ENCODE measurements at regions not wholly inside any gene's neighbourhood (a gene's known extent, or its start where the extent isn't known, plus 50 kb on each side); places are given as distances from the start of the nearest gene placed in this dataset.

GRCh38 chr3:75140904-75141615, 523.1 kb upstream of the FRG2C start:
- Histone ChIP-seq H3K4me3 (replicated peaks in 1 of 4; ENCODE audit: control extremely low read depth in 1 of 4, insufficient read depth in 1 of 4, low read depth in 3 of 4, low read length in 4 of 4) (no peak overlapping the region), H3K4me2 (ENCODE audit: extremely low read depth, insufficient read depth, low read length) (no peak overlapping the region), H2AFZ (ENCODE audit: low read length) (no peak overlapping the region), H4K20me1 (ENCODE audit: control insufficient read depth, extremely low read depth, insufficient read depth, low read length) (no peaks in the 10 kb centered on the region), H3K27me3 (ENCODE audit: control insufficient read depth, insufficient read depth, low read length) (no peaks in the 10 kb centered on the region), H3K9ac (ENCODE audit: insufficient read depth, low read length) (no peak overlapping the region), H3K9me3 (ENCODE audit: control insufficient read depth, insufficient read depth, low read depth, low read length) (no peaks in the 10 kb centered on the region), H3K79me2 (ENCODE audit: control insufficient read depth, insufficient read depth, low read length) (no peaks in the 10 kb centered on the region), H3K27ac (ENCODE audit: insufficient read depth, low read length) (no peak overlapping the region), H3K36me3 (ENCODE audit: control insufficient read depth, insufficient read depth, low read length) (no peaks in the 10 kb centered on the region), H3K4me1 (ENCODE audit: control insufficient read depth, extremely low read depth, insufficient read depth, low read length) (no peaks in the 10 kb centered on the region)
- DNase-seq (ENCODE audit: low read depth in 2 of 2), result no peak
- TF ChIP-seq EZH2 (IDR thresholded peaks at IDR 0.05; ENCODE audit: low read length, missing control alignments) (no peak), CTCF (conservative IDR thresholded peaks at IDR 0.05 in 1 of 2, IDR thresholded peaks at IDR 0.05 in 1 of 2; ENCODE audit: low read depth in 1 of 2, low read length in 2 of 2) (no peak)

- no peaks in the 10 kb centered on the region for H3K9me3 ChIP-seq (ENCODE audit: control insufficient read depth, insufficient read depth, low read depth, low read length)
These were observed 519.7 kb upstream of the FRG2C start for GRCh38 chr3:75144406-75144805.

GRCh38 chr3:75171630-75172230, 492.4 kb upstream of the FRG2C start:
- no peaks in the 10 kb centered on the region for H3K79me2 ChIP-seq (ENCODE audit: control insufficient read depth, insufficient read depth, low read length)

More at GRCh38 chr3:75144406-75144805, 519.7 kb upstream of the FRG2C start:
- H3K4me3 ChIP-seq (replicated peaks in 1 of 4; ENCODE audit: control extremely low read depth in 1 of 4, insufficient read depth in 1 of 4, low read depth in 3 of 4, low read length in 4 of 4), result no peak overlapping the region
- no peak overlapping the region for H3K27ac ChIP-seq (ENCODE audit: insufficient read depth, low read length)
- no peaks in the 10 kb centered on the region for H4K20me1 ChIP-seq (ENCODE audit: control insufficient read depth, extremely low read depth, insufficient read depth, low read length)
- H3K79me2 ChIP-seq (ENCODE audit: control insufficient read depth, insufficient read depth, low read length), result no peaks in the 10 kb centered on the region
- H3K4me2 ChIP-seq (ENCODE audit: extremely low read depth, insufficient read depth, low read length), result no peak overlapping the region
- no peaks in the 10 kb centered on the region for H3K4me1 ChIP-seq (ENCODE audit: control insufficient read depth, extremely low read depth, insufficient read depth, low read length)
- no peaks in the 10 kb centered on the region for H3K27me3 ChIP-seq (ENCODE audit: control insufficient read depth, insufficient read depth, low read length)
- no peak for DNase-seq (ENCODE audit: low read depth in 2 of 2)
- TF ChIP-seq EZH2 (IDR thresholded peaks at IDR 0.05; ENCODE audit: low read length, missing control alignments), result no peak
- TF ChIP-seq CTCF (conservative IDR thresholded peaks at IDR 0.05 in 1 of 2, IDR thresholded peaks at IDR 0.05 in 1 of 2; ENCODE audit: low read depth in 1 of 2, low read length in 2 of 2), result no peak
- no peaks in the 10 kb centered on the region for H3K36me3 ChIP-seq (ENCODE audit: control insufficient read depth, insufficient read depth, low read length)
- no peak overlapping the region for H2AFZ ChIP-seq (ENCODE audit: low read length)
- no peak overlapping the region for H3K9ac ChIP-seq (ENCODE audit: insufficient read depth, low read length)

More at GRCh38 chr3:75171630-75172230, 492.4 kb upstream of the FRG2C start:
- Histone ChIP-seq H3K4me3 (replicated peaks in 1 of 4; ENCODE audit: control extremely low read depth in 1 of 4, insufficient read depth in 1 of 4, low read depth in 3 of 4, low read length in 4 of 4) (no peak overlapping the region), H3K27ac (ENCODE audit: insufficient read depth, low read length) (no peak overlapping the region), H2AFZ (ENCODE audit: low read length) (no peak overlapping the region), H3K4me2 (ENCODE audit: extremely low read depth, insufficient read depth, low read length) (no peak overlapping the region), H3K9me3 (ENCODE audit: control insufficient read depth, insufficient read depth, low read depth, low read length) (no peaks in the 10 kb centered on the region), H3K36me3 (ENCODE audit: control insufficient read depth, insufficient read depth, low read length) (no peaks in the 10 kb centered on the region), H3K9ac (ENCODE audit: insufficient read depth, low read length) (no peak overlapping the region), H4K20me1 (ENCODE audit: control insufficient read depth, extremely low read depth, insufficient read depth, low read length) (no peaks in the 10 kb centered on the region), H3K27me3 (ENCODE audit: control insufficient read depth, insufficient read depth, low read length) (no peaks in the 10 kb centered on the region), H3K4me1 (ENCODE audit: control insufficient read depth, extremely low read depth, insufficient read depth, low read length) (no peaks in the 10 kb centered on the region)
- peak; percentile 2 to 43 for DNase-seq (ENCODE audit: low read depth in 2 of 2)
- TF ChIP-seq EZH2 (IDR thresholded peaks at IDR 0.05; ENCODE audit: low read length, missing control alignments) (no peak), CTCF (conservative IDR thresholded peaks at IDR 0.05 in 1 of 2, IDR thresholded peaks at IDR 0.05 in 1 of 2; ENCODE audit: low read depth in 1 of 2, low read length in 2 of 2) (peak; percentile 15 to 49)

Measured in fibroblast of lung (primary cell).